Gastroesophageal sphincter (tissue), 3 donors: ENCODE measurements at regions not wholly inside any gene's neighbourhood (a gene's known extent, or its start where the extent isn't known, plus 50 kb on each side); places are given as distances from the start of the nearest gene placed in this dataset.

ENCODE experiments used
- EP300 ChIP-seq: sonication (generic); formaldehyde crosslinking; IDR thresholded peaks from one replicate; pipeline ENCODE4 v1.6.1; 2017; ENCODE audit warnings: antibody characterized with exemption, mild to moderate bottlenecking
- POLR2A ChIP-seq, 2 donors: fragments of 450-650 bp; IDR thresholded peaks; one replicate each; pipeline ENCODE4 v1.6.1; 2017; ENCODE audit warnings: antibody characterized with exemption in 2 of 2, mild to moderate bottlenecking in 2 of 2, moderate library complexity in 1 of 2
- POLR2AphosphoS5 ChIP-seq: sonication (generic); formaldehyde crosslinking; IDR thresholded peaks from one replicate; pipeline ENCODE4 v1.6.1; 2017; ENCODE audit warnings: antibody characterized with exemption
- TF ChIP-seq, protein P1 (sequence below), 4 experiments: fragments of 200-600 bp in 2 of 4; fragments of 450-650 bp in 2 of 4; sonication (generic) in 1 of 4; IDR thresholded peaks; one replicate each; pipeline ENCODE4 v1.5.1; 2017 to 2019; ENCODE audit warnings: antibody characterized with exemption in 4 of 4, mild to moderate bottlenecking in 2 of 4, moderate library complexity in 2 of 4

DNA sequence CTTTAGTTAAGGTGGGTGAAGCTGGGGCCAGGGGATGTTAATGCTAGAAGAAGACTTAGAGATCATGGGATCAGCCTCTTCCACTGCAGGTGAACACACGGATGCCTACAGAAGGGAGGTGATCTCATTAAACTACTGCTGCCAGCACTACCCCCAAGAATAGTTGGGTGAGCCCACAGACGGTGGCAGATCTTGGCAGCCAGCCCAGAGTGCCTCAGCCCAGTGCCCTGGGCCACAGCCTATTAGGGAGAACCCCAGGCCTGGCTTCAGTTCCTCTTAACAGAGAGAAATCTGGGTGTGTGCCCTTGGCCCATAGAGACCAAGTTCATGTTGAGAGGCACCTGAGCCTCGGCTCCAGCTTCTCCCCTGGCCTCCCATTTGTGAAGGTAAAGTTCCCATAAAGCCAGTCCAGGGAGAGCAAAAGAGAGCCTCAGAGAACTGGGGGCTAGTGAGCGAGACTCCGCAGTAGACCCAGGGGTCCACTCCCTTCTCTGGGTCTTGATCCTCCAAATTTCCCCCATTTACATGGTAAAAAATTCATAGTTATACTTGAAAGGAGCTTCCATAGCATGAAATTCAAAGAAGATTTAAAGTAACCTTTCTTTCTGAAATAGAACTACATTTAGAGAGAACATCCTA is 125.0 kb upstream of the CCND2 start:
- TF ChIP-seq, protein P1, sequence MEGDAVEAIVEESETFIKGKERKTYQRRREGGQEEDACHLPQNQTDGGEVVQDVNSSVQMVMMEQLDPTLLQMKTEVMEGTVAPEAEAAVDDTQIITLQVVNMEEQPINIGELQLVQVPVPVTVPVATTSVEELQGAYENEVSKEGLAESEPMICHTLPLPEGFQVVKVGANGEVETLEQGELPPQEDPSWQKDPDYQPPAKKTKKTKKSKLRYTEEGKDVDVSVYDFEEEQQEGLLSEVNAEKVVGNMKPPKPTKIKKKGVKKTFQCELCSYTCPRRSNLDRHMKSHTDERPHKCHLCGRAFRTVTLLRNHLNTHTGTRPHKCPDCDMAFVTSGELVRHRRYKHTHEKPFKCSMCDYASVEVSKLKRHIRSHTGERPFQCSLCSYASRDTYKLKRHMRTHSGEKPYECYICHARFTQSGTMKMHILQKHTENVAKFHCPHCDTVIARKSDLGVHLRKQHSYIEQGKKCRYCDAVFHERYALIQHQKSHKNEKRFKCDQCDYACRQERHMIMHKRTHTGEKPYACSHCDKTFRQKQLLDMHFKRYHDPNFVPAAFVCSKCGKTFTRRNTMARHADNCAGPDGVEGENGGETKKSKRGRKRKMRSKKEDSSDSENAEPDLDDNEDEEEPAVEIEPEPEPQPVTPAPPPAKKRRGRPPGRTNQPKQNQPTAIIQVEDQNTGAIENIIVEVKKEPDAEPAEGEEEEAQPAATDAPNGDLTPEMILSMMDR (IDR thresholded peaks at IDR 0.05) = no peak
- TF ChIP-seq POLR2AphosphoS5 (no peak), EP300 (no peak), POLR2A (IDR thresholded peaks at IDR 0.05) (no peak)
